ENCODE measurements at regions not wholly inside any gene's neighbourhood (a gene's known extent, or its start where the extent isn't known, plus 50 kb on each side); places are given as distances from the start of the nearest gene placed in this dataset.

DNA sequence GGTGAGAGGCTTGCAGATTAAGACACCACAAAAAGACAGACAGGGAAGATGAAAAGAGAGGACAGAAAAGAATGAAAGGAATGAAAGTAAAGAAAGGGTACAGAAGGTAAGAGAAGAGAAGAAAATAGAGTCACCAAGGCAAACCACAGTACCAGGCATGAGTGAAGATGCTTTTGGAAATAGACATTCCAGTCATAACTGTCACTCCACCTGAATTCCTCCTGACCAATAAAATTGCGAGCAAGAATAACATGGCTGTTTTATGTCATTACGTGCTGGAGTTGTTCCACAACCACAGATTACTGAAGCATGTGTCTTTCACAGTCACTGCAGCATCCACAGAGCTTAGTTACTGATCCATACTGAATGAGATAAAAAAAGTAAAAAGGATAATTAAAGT, 864.9 kb upstream of the SLIT2 start:
- TF ChIP-seq CTCF (IDR thresholded peaks at IDR 0.05 in 4 of 5, conservative IDR thresholded peaks at IDR 0.05 in 1 of 5) (no peak), POLR2A (IDR thresholded peaks at IDR 0.05) (no peak)

All from gastrocnemius medialis (tissue), 4 donors.